NT2/D1 (cell line): ENCODE measurements at regions not wholly inside any gene's neighbourhood (a gene's known extent, or its start where the extent isn't known, plus 50 kb on each side); places are given as distances from the start of the nearest gene placed in this dataset.
"Not testable (repeated sequence)": the region's sequence is repeated elsewhere in the genome, so short reads cannot be mapped to it uniquely, and the experiment has no call there.

ENCODE experiments used
- SUZ12 ChIP-seq: IDR thresholded peaks from 2 replicates; pipeline ENCODE4 v1.6.1; 2011; ENCODE audit not compliant: insufficient read length, insufficient read depth; ENCODE audit errors: extremely low read depth
- YY1 ChIP-seq: IDR thresholded peaks from 2 replicates; pipeline ENCODE4 v1.6.1; 2011; ENCODE audit not compliant: insufficient read length, insufficient read depth
- ZNF274 ChIP-seq: IDR thresholded peaks from 2 replicates; pipeline ENCODE4 v1.6.1; 2011; ENCODE audit warnings: mild to moderate bottlenecking, low read depth, low read length

DNA sequence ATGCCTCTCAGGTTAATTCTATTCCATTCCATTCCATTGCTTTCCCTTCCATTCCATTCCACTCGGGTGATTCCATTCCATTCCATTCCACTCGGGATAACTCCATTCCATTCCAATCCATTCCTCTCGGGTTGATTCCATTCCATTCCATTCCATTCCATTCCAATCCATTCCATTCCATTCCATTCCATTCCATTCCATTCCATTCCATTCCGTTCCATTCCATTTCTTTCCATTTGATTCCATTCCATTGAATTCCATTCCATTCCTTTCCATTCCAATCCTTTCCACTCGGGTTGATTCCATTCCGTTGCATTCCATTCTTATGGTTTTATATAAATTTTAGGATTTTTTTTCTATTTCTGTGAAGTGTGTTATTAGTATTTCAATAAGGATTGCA, 170.2 kb downstream of the CWH43 start:
- not testable (repeated sequence) for TF ChIP-seq YY1, ZNF274, SUZ12
